ENCODE measurements at regions not wholly inside any gene's neighbourhood (a gene's known extent, or its start where the extent isn't known, plus 50 kb on each side); places are given as distances from the start of the nearest gene placed in this dataset.

DNA sequence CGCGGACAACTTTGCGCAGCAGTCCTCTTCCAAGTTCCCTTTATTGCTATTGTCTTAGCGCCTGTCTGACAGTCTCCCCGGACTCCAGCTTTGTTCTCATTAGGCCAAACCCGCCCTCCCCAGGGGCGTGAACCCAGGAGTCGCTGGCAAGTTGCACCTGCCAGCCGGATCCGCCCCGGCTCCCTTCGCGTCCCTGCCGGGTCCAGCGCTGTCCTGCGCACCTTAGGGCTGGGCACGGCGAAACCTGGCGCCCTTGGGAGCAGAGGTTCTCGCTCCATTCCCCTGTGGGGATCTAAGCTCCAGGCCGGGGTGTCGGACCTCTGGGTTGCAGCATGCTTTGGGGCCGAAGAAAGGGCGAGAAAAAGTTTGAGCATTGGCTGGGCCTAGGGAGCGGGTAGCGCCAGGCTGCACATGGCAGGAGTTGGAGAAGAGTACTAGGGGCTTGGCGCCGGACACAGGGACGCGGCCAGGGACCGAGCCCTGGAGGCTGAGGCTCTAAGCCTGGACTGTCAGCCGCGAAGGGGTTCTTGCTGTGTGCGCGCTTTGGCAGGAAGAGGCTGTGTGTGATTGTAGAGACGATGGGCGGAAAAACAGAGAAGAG, 335.1 kb upstream of the THRB start:
- no peak for DNase-seq (ENCODE audit: low spot score)
- ChIA-PET CTCF (interaction anchor here (0.6 to 0.7 kb wide), 3 partner anchors 58 to 1922 kb away, joined by 4 to 5 read pairs (median 5); no protein-coding TSS in a partner anchor), POLR2A (ENCODE audit: low non-redundant PET) (no interaction called here)
- TF ChIP-seq, protein P1, sequence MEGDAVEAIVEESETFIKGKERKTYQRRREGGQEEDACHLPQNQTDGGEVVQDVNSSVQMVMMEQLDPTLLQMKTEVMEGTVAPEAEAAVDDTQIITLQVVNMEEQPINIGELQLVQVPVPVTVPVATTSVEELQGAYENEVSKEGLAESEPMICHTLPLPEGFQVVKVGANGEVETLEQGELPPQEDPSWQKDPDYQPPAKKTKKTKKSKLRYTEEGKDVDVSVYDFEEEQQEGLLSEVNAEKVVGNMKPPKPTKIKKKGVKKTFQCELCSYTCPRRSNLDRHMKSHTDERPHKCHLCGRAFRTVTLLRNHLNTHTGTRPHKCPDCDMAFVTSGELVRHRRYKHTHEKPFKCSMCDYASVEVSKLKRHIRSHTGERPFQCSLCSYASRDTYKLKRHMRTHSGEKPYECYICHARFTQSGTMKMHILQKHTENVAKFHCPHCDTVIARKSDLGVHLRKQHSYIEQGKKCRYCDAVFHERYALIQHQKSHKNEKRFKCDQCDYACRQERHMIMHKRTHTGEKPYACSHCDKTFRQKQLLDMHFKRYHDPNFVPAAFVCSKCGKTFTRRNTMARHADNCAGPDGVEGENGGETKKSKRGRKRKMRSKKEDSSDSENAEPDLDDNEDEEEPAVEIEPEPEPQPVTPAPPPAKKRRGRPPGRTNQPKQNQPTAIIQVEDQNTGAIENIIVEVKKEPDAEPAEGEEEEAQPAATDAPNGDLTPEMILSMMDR (conservative IDR thresholded peaks at IDR 0.05; ENCODE audit: low read depth), result no peak
- no peak overlapping the region for H3K27ac ChIP-seq

DNA sequence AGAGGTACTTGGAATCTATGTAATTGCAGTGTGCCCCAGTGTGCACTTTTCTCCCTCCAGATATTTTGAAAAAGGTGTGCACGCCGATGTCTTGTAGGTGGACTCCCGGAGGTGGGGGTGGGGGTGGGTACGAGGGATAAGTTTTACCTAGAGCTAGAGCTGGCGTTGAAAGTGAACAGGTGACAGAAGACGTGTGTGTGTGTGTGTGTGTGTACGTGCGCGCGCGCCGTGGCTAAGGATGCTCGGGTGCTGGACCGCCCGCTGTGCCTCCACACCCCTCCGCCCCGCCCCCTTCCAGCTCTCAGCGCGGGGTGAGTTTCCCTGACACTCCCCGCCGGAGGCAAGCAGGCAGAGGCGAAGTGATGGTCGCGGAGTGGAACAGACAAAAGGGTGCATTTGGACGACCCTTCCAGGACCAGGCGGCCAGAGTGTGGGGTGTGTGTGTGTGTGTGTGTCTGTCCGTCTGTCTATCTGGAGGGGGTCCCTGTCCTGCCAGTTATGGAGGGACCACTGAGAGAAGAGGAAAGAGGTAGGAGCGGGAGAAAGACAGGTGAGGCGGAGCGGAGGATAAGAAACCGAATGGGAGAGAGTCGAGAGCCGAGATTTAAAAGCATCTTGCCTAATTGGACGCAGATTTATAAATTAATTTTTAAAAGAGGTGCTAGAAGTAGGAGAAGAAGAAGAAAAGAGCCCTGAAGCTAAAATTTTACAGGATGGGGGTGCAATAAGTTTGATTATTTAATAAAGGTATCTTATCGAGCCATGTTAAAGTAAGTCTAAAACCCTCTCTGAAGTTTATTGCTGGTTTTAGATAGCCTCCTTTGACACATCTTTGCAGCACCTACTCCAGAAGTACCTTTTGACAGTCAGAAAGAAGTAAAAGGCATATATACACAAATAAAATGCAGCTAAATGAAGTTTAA, 335.8 kb upstream of the THRB start:
- TF ChIP-seq, protein P1 (conservative IDR thresholded peaks at IDR 0.05; ENCODE audit: low read depth), result no peak
- CTCF ChIA-PET, result no interaction called here
- H3K27ac ChIP-seq, result no peak overlapping the region
- POLR2A ChIA-PET (ENCODE audit: low non-redundant PET), result no interaction called here
- DNase-seq (ENCODE audit: low spot score), result no peak

DNA sequence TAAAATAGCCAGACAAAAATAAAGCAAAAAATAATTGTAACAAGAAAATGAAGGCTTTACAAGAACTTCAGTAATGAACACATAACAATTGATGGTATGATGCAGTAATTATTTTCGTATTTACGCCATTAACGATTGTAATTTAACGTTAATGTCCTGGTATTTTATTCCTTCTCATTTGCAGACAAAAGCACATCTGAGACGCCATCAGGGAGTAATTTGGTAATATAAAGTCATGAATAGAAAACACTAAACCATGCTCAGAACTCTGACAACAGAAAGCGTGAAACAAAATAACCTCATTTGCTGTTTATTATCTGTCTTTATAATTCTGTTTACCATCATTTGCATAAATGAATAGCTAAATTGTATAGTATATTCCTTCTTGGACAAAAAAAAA, 336.6 kb upstream of the THRB start:
- ChIA-PET POLR2A (ENCODE audit: low non-redundant PET) (no interaction called here), CTCF (no interaction called here)

DNA sequence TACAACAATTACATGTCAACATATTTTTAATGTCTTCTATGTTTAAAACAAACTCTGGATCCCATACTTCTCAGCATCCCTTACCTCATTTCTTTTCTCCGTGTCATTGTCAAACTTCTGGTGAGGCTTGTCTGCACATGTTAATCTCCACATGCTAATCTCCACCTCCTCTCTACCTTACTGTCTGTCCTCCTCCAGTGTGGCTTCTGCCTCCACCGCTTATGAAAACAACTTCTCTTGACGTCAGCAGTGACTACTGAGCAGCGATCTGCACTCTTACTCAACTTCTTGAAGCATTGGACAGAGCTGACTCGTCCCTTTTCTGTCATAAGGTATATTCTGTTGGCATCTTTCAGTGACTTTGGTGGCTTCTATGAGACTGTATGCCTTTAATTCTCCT, 338.2 kb upstream of the THRB start:
- ChIA-PET POLR2A (ENCODE audit: low non-redundant PET) (no interaction called here), CTCF (interaction anchor here (0.6 kb wide), 1 partner anchor 34 kb away, joined by 4 read pairs; no protein-coding TSS in a partner anchor)
- TF ChIP-seq, protein P1 (conservative IDR thresholded peaks at IDR 0.05; ENCODE audit: low read depth), result no peak

More for the DNA sequence above, 336.6 kb upstream of the THRB start:
- DNase-seq (ENCODE audit: low spot score), result no peak
- no peak overlapping the region for H3K27ac ChIP-seq
- TF ChIP-seq, protein P1 (conservative IDR thresholded peaks at IDR 0.05; ENCODE audit: low read depth), result no peak

DNA sequence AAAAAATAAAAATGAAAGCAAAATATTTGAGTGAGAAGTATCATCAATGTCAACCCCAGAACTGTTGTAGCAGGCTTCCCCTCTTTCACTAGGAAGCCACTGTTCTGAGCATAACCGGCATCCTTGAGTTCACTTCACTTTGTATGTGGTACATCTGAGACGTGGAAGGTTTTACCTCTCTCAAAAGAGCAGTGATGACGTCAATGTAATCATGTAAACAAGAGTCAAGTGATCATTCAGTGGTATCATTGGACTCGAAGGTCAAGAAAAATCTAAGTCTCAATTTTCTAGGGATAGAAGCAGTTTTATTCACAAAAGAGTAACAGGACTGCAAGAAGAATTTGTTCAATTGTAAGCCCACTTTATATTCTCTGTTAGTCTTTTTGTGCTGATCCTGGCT, 339.8 kb upstream of the THRB start:
- ChIA-PET CTCF (no interaction called here), POLR2A (ENCODE audit: low non-redundant PET) (no interaction called here)
- TF ChIP-seq, protein P1 (conservative IDR thresholded peaks at IDR 0.05; ENCODE audit: low read depth), result no peak
- DNase-seq (ENCODE audit: low spot score), result no peak
- no peak overlapping the region for H3K27ac ChIP-seq

More for the DNA sequence above, 338.2 kb upstream of the THRB start:
- no peak overlapping the region for H3K27ac ChIP-seq
- no peak for DNase-seq (ENCODE audit: low spot score)

DNA sequence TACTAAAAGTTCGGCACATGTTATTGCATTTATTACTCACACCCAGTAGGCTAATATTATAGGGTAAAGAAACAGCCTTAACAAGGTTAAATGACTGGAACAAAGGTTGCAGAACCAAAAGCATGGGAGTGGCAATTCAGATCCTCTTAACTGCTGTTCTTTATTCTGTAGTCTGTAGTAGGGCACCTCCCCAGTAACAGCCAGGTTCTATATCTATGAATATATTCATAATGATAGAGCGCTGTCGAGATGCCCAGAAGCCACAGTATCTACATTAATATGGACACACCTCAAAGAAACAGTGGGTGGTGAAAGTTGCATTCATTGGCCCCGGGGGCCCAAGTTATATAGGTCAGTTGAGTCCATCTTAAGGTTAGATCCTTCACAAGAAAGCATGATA, 340.9 kb upstream of the THRB start:
- no peak overlapping the region for H3K27ac ChIP-seq
- TF ChIP-seq, protein P1 (conservative IDR thresholded peaks at IDR 0.05; ENCODE audit: low read depth), result no peak
- ChIA-PET POLR2A (ENCODE audit: low non-redundant PET) (no interaction called here), CTCF (no interaction called here)
- DNase-seq (ENCODE audit: low spot score), result no peak

Measured in RWPE1 (cell line).